ENCODE measurements at regions not wholly inside any gene's neighbourhood (a gene's known extent, or its start where the extent isn't known, plus 50 kb on each side); places are given as distances from the start of the nearest gene placed in this dataset.

GRCh38 chr20:39110819-39111136 is 148.6 kb downstream of the DHX35 start:
- no peak for DNase-seq

- no peak for DNase-seq
Measured at GRCh38 chr20:39109933-39110818, 148.0 kb downstream of the DHX35 start.

GRCh38 chr20:39108746-39109145 is 146.6 kb downstream of the DHX35 start:
- peak; percentile 39 for DNase-seq

- DNase-seq: no peak
Measured at GRCh38 chr20:39107741-39108140, 145.6 kb downstream of the DHX35 start.

- DNase-seq: no peak
Measured at GRCh38 chr20:39106791-39107190, 144.6 kb downstream of the DHX35 start.

- no peak for DNase-seq
Measured at GRCh38 chr20:39105551-39105950, 143.4 kb downstream of the DHX35 start.

- DNase-seq: peak; percentile 14
Measured at GRCh38 chr20:39103732-39104131, 141.6 kb downstream of the DHX35 start.

GRCh38 chr20:39103305-39103704 is 141.2 kb downstream of the DHX35 start:
- DNase-seq: no peak

GRCh38 chr20:39101895-39102294 is 139.8 kb downstream of the DHX35 start:
- DNase-seq: no peak

GRCh38 chr20:39100691-39101090 is 138.5 kb downstream of the DHX35 start:
- DNase-seq: no peak

- no peak for DNase-seq
Measured at GRCh38 chr20:39097889-39098288, 135.7 kb downstream of the DHX35 start.

- DNase-seq: no peak
Measured at GRCh38 chr20:39095870-39096269, 133.7 kb downstream of the DHX35 start.

GRCh38 chr20:39094391-39094790 is 132.2 kb downstream of the DHX35 start:
- DNase-seq: no peak

GRCh38 chr20:39092733-39093410 is 130.7 kb downstream of the DHX35 start:
- DNase-seq: no peak

GRCh38 chr20:39090906-39091305 is 128.8 kb downstream of the DHX35 start:
- no peak for DNase-seq

- no peak for DNase-seq
Measured at GRCh38 chr20:39089797-39090196, 127.7 kb downstream of the DHX35 start.
